Mesodermal cell (in vitro differentiated cells): ENCODE measurements at regions not wholly inside any gene's neighbourhood (a gene's known extent, or its start where the extent isn't known, plus 50 kb on each side); places are given as distances from the start of the nearest gene placed in this dataset.

Source experiments
- H3K27ac ChIP-seq: 2 replicates; pipeline ENCODE4 v1.7.0; 2013; ENCODE audit warnings: mild to moderate bottlenecking, low read depth, low read length, moderate library complexity; ENCODE audit not compliant: severe bottlenecking
- H3K36me3 ChIP-seq: 2 replicates; pipeline ENCODE4 v1.7.1; 2013; ENCODE audit warnings: mild to moderate bottlenecking, low read length, moderate library complexity; ENCODE audit not compliant: control insufficient read depth, insufficient read depth
- H3K4me1 ChIP-seq: one replicate; pipeline ENCODE4 v1.7.1; 2013; ENCODE audit warnings: mild to moderate bottlenecking, low read length; ENCODE audit not compliant: insufficient read depth, control insufficient read depth, poor library complexity, severe bottlenecking
- H3K4me3 ChIP-seq: 2 replicates; pipeline ENCODE4 v1.7.0; 2013; ENCODE audit warnings: low read length, control low read depth, mild to moderate bottlenecking; ENCODE audit not compliant: insufficient read depth, poor library complexity, severe bottlenecking; ENCODE audit errors: extremely low read depth
- H3K9me3 ChIP-seq: 2 replicates; pipeline ENCODE4 v1.7.1; 2013; ENCODE audit warnings: mild to moderate bottlenecking, low read length, moderate library complexity; ENCODE audit not compliant: control insufficient read depth
- WGBS, 2 experiments: methylation state at CpG; one replicate each; pipeline ENCODE4 v1.1.5; 2013; ENCODE audit warnings: missing lambda C conversion rate in 2 of 2; ENCODE audit not compliant: insufficient coverage in 2 of 2; 5-methylcytosine and 5-hydroxymethylcytosine counted together

GRCh38 chr1:8113262-8114220 lies 87.4 kb upstream of the ERRFI1 start:
- Histone ChIP-seq H3K36me3 (no peaks in the 10 kb centered on the region), H3K4me3 (no peak overlapping the region), H3K9me3 (peaks cover 14% of the 10 kb centered on the region), H3K4me1 (peaks cover 37% of the 10 kb centered on the region), H3K27ac (peak overlapping the region; percentile 54)
- WGBS, 2 experiments: 62 to 73% methylated on average over 6 to 8 of the region's 17 CpGs

- H3K4me3 ChIP-seq: no peak overlapping the region
- H3K9me3 ChIP-seq: peaks cover 14% of the 10 kb centered on the region
- H3K4me1 ChIP-seq: peaks cover 30% of the 10 kb centered on the region
- no peak overlapping the region for H3K27ac ChIP-seq
- 93 to 100% methylated on average over 7 to 9 of the region's 11 CpGs for WGBS, 2 experiments
- H3K36me3 ChIP-seq: no peaks in the 10 kb centered on the region
Observed at GRCh38 chr1:8112611-8113261, 86.6 kb upstream of the ERRFI1 start.

GRCh38 chr1:8111560-8111959 lies 85.5 kb upstream of the ERRFI1 start:
- Histone ChIP-seq H3K4me3 (no peak overlapping the region), H3K27ac (no peak overlapping the region)
- WGBS, 2 experiments: 90% methylated on average over 2 of the region's 4 CpGs; no CpG with 5 or more reads in 1 of the 2 experiments

GRCh38 chr1:8109216-8109615 lies 83.1 kb upstream of the ERRFI1 start:
- peak overlapping the region; percentile 23 for H3K27ac ChIP-seq
- H3K4me3 ChIP-seq: no peak overlapping the region
- peaks cover 14% of the 10 kb centered on the region for H3K9me3 ChIP-seq
- H3K36me3 ChIP-seq: no peaks in the 10 kb centered on the region
- WGBS, 2 experiments: 55 to 100% methylated on average over 1 to 2 of the region's 4 CpGs
- H3K4me1 ChIP-seq: peaks cover 17% of the 10 kb centered on the region

More at GRCh38 chr1:8111560-8111959, 85.5 kb upstream of the ERRFI1 start:
- Histone ChIP-seq H3K9me3 (peaks cover 14% of the 10 kb centered on the region), H3K36me3 (no peaks in the 10 kb centered on the region), H3K4me1 (peaks cover 26% of the 10 kb centered on the region)

DNA sequence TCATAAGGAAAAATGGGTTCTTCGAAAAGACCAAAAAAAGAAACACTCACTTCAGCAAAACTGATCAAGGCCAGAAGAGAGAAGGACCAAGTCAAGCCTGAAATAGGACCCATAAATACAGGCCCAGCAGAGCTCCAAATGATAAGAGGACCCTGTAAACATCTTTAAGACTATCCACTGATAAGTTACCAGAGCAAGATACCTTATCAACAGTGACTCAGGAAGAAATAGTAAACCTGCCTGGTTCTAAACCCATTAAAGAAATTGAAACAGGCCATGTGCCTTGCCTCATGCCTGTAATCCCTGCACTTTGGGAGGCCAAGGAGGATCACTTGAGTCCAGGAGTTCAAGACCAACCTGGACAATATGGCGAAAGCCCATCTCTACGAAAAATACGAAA lies 81.8 kb upstream of the ERRFI1 start:
- no peaks in the 10 kb centered on the region for H3K36me3 ChIP-seq
- H3K27ac ChIP-seq: peak overlapping the region; percentile 79
- 82 to 83% methylated on average over 3 to 4 of the region's 4 CpGs for WGBS, 2 experiments
- H3K4me1 ChIP-seq: peaks cover 9% of the 10 kb centered on the region
- peaks cover 14% of the 10 kb centered on the region for H3K9me3 ChIP-seq
- H3K4me3 ChIP-seq: no peak overlapping the region

- 78 to 85% methylated on average over 5 to 6 of the region's 16 CpGs for WGBS, 2 experiments
Observed at GRCh38 chr1:8104278-8105236, 78.4 kb upstream of the ERRFI1 start.

GRCh38 chr1:8097908-8098307 lies 71.8 kb upstream of the ERRFI1 start:
- WGBS, 2 experiments: 100% methylated on average over 1 of the region's 5 CpGs; no CpG with 5 or more reads in 1 of the 2 experiments
- H3K9me3 ChIP-seq: no peaks in the 10 kb centered on the region
- no peaks in the 10 kb centered on the region for H3K36me3 ChIP-seq
- H3K27ac ChIP-seq: peak overlapping the region; percentile 68
- peaks cover 38% of the 10 kb centered on the region for H3K4me1 ChIP-seq
- H3K4me3 ChIP-seq: no peak overlapping the region

More at GRCh38 chr1:8104278-8105236, 78.4 kb upstream of the ERRFI1 start:
- Histone ChIP-seq H3K4me3 (no peak overlapping the region), H3K4me1 (peaks cover 9% of the 10 kb centered on the region), H3K27ac (no peak overlapping the region), H3K9me3 (no peaks in the 10 kb centered on the region), H3K36me3 (no peaks in the 10 kb centered on the region)

- Histone ChIP-seq H3K4me3 (no peak overlapping the region), H3K9me3 (no peaks in the 10 kb centered on the region), H3K4me1 (peaks cover 45% of the 10 kb centered on the region), H3K36me3 (no peaks in the 10 kb centered on the region), H3K27ac (peak overlapping the region; percentile 68)
- 73 to 76% methylated on average over 2 to 4 of the region's 6 CpGs for WGBS, 2 experiments
Observed at GRCh38 chr1:8097077-8097799, 71.1 kb upstream of the ERRFI1 start.

DNA sequence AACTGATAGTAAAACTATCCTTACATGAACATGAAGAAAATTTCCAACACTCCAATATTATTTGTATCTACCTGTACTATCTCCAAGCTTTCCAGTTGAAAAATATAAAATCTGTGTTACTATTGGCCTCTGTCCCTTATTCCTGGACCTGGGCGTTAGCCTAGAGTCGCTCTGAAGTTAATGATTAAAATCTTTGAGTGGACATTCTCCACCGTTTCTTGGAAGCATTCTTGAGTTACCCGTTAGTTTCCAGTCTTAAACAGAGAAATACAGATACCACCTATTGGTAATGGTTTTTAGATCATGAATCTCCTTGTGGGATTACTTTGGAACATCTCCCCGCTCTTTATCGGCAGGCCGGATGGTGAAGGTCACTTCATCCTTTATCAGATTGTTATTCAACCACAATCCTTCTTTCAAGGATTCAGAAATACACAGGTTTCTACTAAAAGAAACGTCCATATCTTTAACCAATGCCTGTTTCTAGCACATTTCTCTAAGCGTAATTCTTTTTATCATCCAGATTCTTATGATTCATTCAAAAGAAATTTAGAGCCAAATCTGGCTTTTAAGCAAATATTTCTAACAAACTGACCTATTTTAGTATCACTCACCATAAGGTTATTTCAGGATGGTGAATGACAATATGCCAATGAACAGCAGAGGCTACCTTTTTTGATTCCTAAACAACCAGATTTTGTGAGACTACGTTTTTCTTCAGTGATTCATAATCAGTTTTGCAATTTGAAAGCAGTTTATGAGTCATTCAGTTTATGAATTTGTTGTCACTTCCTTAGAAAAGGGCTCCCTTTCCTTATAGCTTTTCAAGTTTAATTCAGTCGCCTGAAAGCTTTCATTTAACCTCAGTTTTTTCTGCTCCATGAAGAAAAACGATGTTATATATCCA lies 70.2 kb upstream of the ERRFI1 start:
- H3K27ac ChIP-seq: peak overlapping the region; percentile 68

More for the DNA sequence above, 70.2 kb upstream of the ERRFI1 start:
- H3K4me3 ChIP-seq: no peak overlapping the region
- H3K9me3 ChIP-seq: no peaks in the 10 kb centered on the region
- WGBS, 2 experiments: 93 to 99% methylated on average over 6 to 8 of the region's 12 CpGs
- no peaks in the 10 kb centered on the region for H3K36me3 ChIP-seq
- peaks cover 49% of the 10 kb centered on the region for H3K4me1 ChIP-seq
